Endothelial cell of umbilical vein (primary cell): ENCODE measurements at regions not wholly inside any gene's neighbourhood (a gene's known extent, or its start where the extent isn't known, plus 50 kb on each side); places are given as distances from the start of the nearest gene placed in this dataset.

Experiments used
- BruUV-seq: library from RNA; stranded (reverse); fragments of 400-500 nt; replicated peaks from 2 replicates; lab custom pipeline; 2021; lab: Mats Ljungman, UMichigan
- CTCF ChIA-PET: fragments of 300-600, 350-600 bp; sonication (Branson Sonifier 250); formaldehyde crosslinking; loops from one replicate; lab custom pipeline; 2021; ENCODE audit warnings: antibody characterized with exemption, inconsistent platforms; lab: Charles Lee
- POLR2A ChIA-PET: fragments of 300-600, 350-600 bp; sonication (Branson Sonifier 250); formaldehyde crosslinking; loops from one replicate; lab custom pipeline; 2021; ENCODE audit warnings: antibody characterized with exemption, inconsistent platforms; lab: Charles Lee
- DNase-seq: peaks from one replicate; pipeline ENCODE4 v3.0.0-alpha.2; 2011; ENCODE audit warnings: low read depth, low spot score
- FAIRE-seq: peaks from 2 replicates; lab custom pipeline; 2011; peaks lifted over from hg19 to GRCh38; lab: Jason Lieb, UNC
- H2AFZ ChIP-seq: 2 replicates; pipeline ENCODE4 v1.6.0; 2012; ENCODE audit warnings: low read depth, low read length, control low read depth, inconsistent platforms
- H3K27ac ChIP-seq: 2 replicates; pipeline ENCODE4 v1.5.1; 2011; ENCODE audit warnings: low read depth, mild to moderate bottlenecking, control low read depth, low read length, moderate library complexity; ENCODE audit not compliant: insufficient read depth
- H3K27me3 ChIP-seq, 2 experiments: 2 replicates each; pipeline versions ENCODE4 v1.6.0 to v1.6.1; 2011; ENCODE audit warnings: low read length in 2 of 2, mixed read lengths in 1 of 2; ENCODE audit not compliant: control insufficient read depth in 2 of 2, insufficient read depth in 2 of 2
- H3K36me3 ChIP-seq, 2 experiments: 2 replicates in 1 of 2; 3 replicates in 1 of 2; pipeline ENCODE4 v1.5.1; 2011; ENCODE audit warnings: low read length in 2 of 2, mild to moderate bottlenecking in 1 of 2, moderate library complexity in 1 of 2; ENCODE audit not compliant: control insufficient read depth in 2 of 2, insufficient read depth in 2 of 2; ENCODE audit errors: extremely low read depth in 1 of 2
- H3K4me1 ChIP-seq: 3 replicates; pipeline ENCODE4 v1.5.1; 2011; ENCODE audit warnings: mild to moderate bottlenecking, low read length; ENCODE audit not compliant: control insufficient read depth, insufficient read depth; ENCODE audit errors: extremely low read depth
- H3K4me2 ChIP-seq: 2 replicates; pipeline ENCODE4 v1.6.1; 2011; ENCODE audit warnings: low read length, control low read depth, mixed read lengths; ENCODE audit not compliant: insufficient read depth
- H3K4me3 ChIP-seq, 3 experiments: fragments of 200-600 bp in 1 of 3; sonication (generic), shearing (Covaris generic) in 1 of 3; replicated peaks in 1 of 3; 2 replicates each; pipeline ENCODE4 v1.5.1; 2011 to 2016; ENCODE audit warnings: control low read depth in 3 of 3, low read length in 3 of 3, mild to moderate bottlenecking in 2 of 3, inconsistent platforms in 1 of 3, low read depth in 1 of 3, moderate library complexity in 1 of 3; ENCODE audit not compliant: insufficient read depth in 1 of 3
- H3K79me2 ChIP-seq: 2 replicates; pipeline ENCODE4 v1.6.0; 2012; ENCODE audit warnings: low read length, inconsistent platforms; ENCODE audit not compliant: control insufficient read depth, insufficient read depth
- H3K9ac ChIP-seq: replicated peaks from 2 replicates; pipeline ENCODE3; 2011; ENCODE audit warnings: low read length, control low read depth; ENCODE audit not compliant: insufficient read depth; ENCODE audit errors: extremely low read depth
- H3K9me1 ChIP-seq: replicated peaks from 3 replicates; pipeline ENCODE4 v1.6.0; 2011; ENCODE audit warnings: mild to moderate bottlenecking, low read length; ENCODE audit not compliant: control insufficient read depth, insufficient read depth; ENCODE audit errors: extremely low read depth
- H3K9me3 ChIP-seq: replicated peaks from 2 replicates; pipeline ENCODE4 v1.5.1; 2012; ENCODE audit warnings: low read length, inconsistent platforms; ENCODE audit not compliant: control insufficient read depth, insufficient read depth
- H4K20me1 ChIP-seq: replicated peaks from 2 replicates; pipeline ENCODE3; 2011; ENCODE audit warnings: mild to moderate bottlenecking, low read length; ENCODE audit not compliant: control insufficient read depth, insufficient read depth; ENCODE audit errors: extremely low read depth
- EZH2 ChIP-seq: IDR thresholded peaks from 2 replicates; pipeline ENCODE4 v1.6.1; 2012; ENCODE audit warnings: borderline replicate concordance, low read depth, mild to moderate bottlenecking, moderate library complexity, low read length, inconsistent platforms; ENCODE audit not compliant: severe bottlenecking
- FOS ChIP-seq: IDR thresholded peaks from 2 replicates; pipeline ENCODE4 v1.6.1; 2011; ENCODE audit warnings: mild to moderate bottlenecking, low read length, moderate library complexity, borderline replicate concordance; ENCODE audit not compliant: insufficient read depth
- GATA2 ChIP-seq: IDR thresholded peaks from 2 replicates; pipeline ENCODE4 v1.7.0; 2011; ENCODE audit warnings: low read depth, mild to moderate bottlenecking, moderate library complexity, mixed read lengths, low read length; ENCODE audit not compliant: insufficient read length, insufficient read depth
- JUN ChIP-seq: IDR thresholded peaks from 2 replicates; pipeline ENCODE4 v1.6.1; 2011; ENCODE audit warnings: borderline replicate concordance, low read depth; ENCODE audit not compliant: insufficient read length, insufficient read depth
- MAX ChIP-seq: IDR thresholded peaks from 2 replicates; pipeline ENCODE4 v1.6.1; 2011; ENCODE audit not compliant: insufficient read depth, insufficient read length
- MYC ChIP-seq: IDR thresholded peaks from one replicate; pipeline ENCODE4 v1.6.1; 2011; ENCODE audit warnings: mild to moderate bottlenecking, low read depth, low read length
- POLR2A ChIP-seq: IDR thresholded peaks from 2 replicates; pipeline ENCODE4 v1.6.1; 2012; ENCODE audit warnings: low read depth, mild to moderate bottlenecking, control low read depth, low read length
- POLR2AphosphoS5 ChIP-seq: IDR thresholded peaks from 2 replicates; pipeline ENCODE4 v1.6.1; 2012; ENCODE audit warnings: low read depth, mild to moderate bottlenecking, control low read depth, low read length, moderate library complexity; ENCODE audit not compliant: insufficient read depth
- dilution Hi-C: fragments of 300-500 bp; cut with MboI; formaldehyde crosslinking; loops from one replicate; pipeline ENCODE4 v1.15.0; 2019; ENCODE audit warnings: low sequenced_read_pairs; ENCODE audit not compliant: extremely low pct_ligation_motif_present
- intact Hi-C: fragments of 100-400 bp; cut with micrococcal nuclease; formaldehyde crosslinking; loops from one replicate; pipeline ENCODE4 v1.10.0; 2022
- TF ChIP-seq, protein P1 (sequence below), 2 donors: IDR thresholded peaks; 1 replicate in 1 of 2; 2 replicates in 1 of 2; pipeline ENCODE4 v1.5.1; 2011; ENCODE audit warnings: low read length in 2 of 2, mild to moderate bottlenecking in 2 of 2, moderate library complexity in 2 of 2, control low read depth in 1 of 2, inconsistent platforms in 1 of 2, low read depth in 1 of 2; ENCODE audit not compliant: insufficient read depth in 1 of 2; ENCODE audit errors: extremely low read depth in 1 of 2

DNA sequence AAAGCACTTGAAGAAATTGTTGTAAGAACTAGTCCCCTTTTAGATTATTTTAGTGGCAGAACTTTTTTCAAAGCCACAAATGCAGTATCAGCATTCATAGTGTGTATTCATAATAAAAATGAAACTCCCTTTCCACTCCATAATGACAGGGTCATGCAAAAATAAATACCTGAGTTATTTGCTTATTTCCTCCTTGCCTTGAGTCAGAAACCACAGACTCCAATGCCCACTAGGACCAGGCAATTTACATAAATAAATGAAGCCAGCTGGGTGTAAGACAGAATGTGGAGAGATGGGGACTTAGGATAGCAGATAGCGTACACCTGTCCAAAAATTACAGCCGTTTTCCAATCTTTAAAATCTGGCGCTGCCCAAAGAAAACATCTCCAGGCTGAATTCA lies 417.8 kb downstream of the TMEM161B start:
- intact Hi-C loops = no loop called here
- no peak overlapping the region for H3K9ac ChIP-seq
- no peaks in the 10 kb centered on the region for H3K4me1 ChIP-seq
- no peaks in the 10 kb centered on the region for H3K36me3 ChIP-seq
- ChIA-PET CTCF (interaction anchor here (1.1 kb wide), 1 partner anchor 16 kb away, joined by 3 read pairs; no protein-coding TSS in a partner anchor), POLR2A (no interaction called here)
- H4K20me1 ChIP-seq = no peaks in the 10 kb centered on the region
- H3K79me2 ChIP-seq = no peaks in the 10 kb centered on the region
- no peaks in the 10 kb centered on the region for H3K27me3 ChIP-seq
- no peak for TF ChIP-seq JUN
- TF ChIP-seq EZH2 = no peak
- no peak for TF ChIP-seq POLR2AphosphoS5
- no peaks in the 10 kb centered on the region for H3K9me1 ChIP-seq
- no peak overlapping the region for H3K27ac ChIP-seq
- H2AFZ ChIP-seq = no peak overlapping the region
- dilution Hi-C loops = no loop called here
- no peak overlapping the region for H3K4me3 ChIP-seq
- H3K9me3 ChIP-seq = no peaks in the 10 kb centered on the region
- no peak for DNase-seq
- no peak for FAIRE-seq
- no peak overlapping the region for H3K4me2 ChIP-seq
- no TSS peak for BruUV-seq

- no peak for DNase-seq
- Histone ChIP-seq H4K20me1 (no peaks in the 10 kb centered on the region), H3K4me2 (no peak overlapping the region), H3K36me3 (no peaks in the 10 kb centered on the region), H3K27ac (no peak overlapping the region), H3K9me1 (no peaks in the 10 kb centered on the region), H3K79me2 (no peaks in the 10 kb centered on the region), H3K4me1 (no peaks in the 10 kb centered on the region), H3K27me3 (no peaks in the 10 kb centered on the region), H3K4me3 (no peak overlapping the region), H3K9ac (no peak overlapping the region), H2AFZ (no peak overlapping the region), H3K9me3 (peaks cover 6% of the 10 kb centered on the region)
- POLR2A ChIA-PET = no interaction called here
- TF ChIP-seq, protein P1, sequence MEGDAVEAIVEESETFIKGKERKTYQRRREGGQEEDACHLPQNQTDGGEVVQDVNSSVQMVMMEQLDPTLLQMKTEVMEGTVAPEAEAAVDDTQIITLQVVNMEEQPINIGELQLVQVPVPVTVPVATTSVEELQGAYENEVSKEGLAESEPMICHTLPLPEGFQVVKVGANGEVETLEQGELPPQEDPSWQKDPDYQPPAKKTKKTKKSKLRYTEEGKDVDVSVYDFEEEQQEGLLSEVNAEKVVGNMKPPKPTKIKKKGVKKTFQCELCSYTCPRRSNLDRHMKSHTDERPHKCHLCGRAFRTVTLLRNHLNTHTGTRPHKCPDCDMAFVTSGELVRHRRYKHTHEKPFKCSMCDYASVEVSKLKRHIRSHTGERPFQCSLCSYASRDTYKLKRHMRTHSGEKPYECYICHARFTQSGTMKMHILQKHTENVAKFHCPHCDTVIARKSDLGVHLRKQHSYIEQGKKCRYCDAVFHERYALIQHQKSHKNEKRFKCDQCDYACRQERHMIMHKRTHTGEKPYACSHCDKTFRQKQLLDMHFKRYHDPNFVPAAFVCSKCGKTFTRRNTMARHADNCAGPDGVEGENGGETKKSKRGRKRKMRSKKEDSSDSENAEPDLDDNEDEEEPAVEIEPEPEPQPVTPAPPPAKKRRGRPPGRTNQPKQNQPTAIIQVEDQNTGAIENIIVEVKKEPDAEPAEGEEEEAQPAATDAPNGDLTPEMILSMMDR (IDR thresholded peaks at IDR 0.05; ENCODE audit: extremely low read depth in 1 of 2, insufficient read depth in 1 of 2, low read depth in 1 of 2, low read length in 2 of 2) = no peak
- TF ChIP-seq POLR2A (no peak), POLR2AphosphoS5 (no peak), MYC (no peak), FOS (no peak), MAX (no peak), GATA2 (no peak), JUN (no peak), EZH2 (no peak)
- dilution Hi-C loops = no loop called here
- intact Hi-C loops = no loop called here
- FAIRE-seq = no peak
- CTCF ChIA-PET = no interaction called here
- BruUV-seq = no TSS peak
Observed at GRCh38 chr5:87845734-87846133, 422.9 kb downstream of the TMEM161B start.
